ENCODE measurements at regions not wholly inside any gene's neighbourhood (a gene's known extent, or its start where the extent isn't known, plus 50 kb on each side); places are given as distances from the start of the nearest gene placed in this dataset.

DNA sequence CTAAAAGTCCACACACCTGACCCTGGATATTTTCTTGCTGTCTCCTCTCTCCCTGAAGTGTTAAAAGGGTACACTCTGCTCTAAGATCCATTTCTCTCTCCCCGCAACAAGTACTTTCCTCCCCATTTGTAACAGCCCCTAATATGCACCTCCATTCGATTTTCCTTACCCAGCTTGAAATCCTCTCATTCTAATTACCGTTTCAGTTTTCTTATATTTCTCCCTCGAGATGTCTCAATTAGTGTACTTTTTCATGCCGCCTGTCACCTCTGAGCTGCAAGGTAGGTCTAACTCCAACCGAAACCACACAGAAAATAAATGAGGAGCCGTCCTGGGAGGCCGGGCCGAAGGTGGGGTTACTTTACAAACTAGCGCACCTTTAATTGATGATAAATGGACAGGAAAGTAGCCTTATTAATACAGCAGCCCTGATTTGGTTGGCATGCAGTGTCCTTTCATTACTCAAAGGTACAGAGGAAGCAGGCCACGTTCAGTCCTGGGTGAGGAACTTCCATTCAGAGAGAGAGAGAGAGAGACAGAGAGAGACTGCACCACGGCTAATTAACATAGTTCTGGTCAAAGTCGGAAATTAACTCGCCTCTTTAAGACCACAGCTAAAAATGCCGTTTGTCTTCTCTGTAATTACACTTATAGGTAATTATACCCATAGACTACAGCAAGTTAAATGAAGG, 319.9 kb downstream of the ARRDC4 start:
- TF ChIP-seq, protein P1, sequence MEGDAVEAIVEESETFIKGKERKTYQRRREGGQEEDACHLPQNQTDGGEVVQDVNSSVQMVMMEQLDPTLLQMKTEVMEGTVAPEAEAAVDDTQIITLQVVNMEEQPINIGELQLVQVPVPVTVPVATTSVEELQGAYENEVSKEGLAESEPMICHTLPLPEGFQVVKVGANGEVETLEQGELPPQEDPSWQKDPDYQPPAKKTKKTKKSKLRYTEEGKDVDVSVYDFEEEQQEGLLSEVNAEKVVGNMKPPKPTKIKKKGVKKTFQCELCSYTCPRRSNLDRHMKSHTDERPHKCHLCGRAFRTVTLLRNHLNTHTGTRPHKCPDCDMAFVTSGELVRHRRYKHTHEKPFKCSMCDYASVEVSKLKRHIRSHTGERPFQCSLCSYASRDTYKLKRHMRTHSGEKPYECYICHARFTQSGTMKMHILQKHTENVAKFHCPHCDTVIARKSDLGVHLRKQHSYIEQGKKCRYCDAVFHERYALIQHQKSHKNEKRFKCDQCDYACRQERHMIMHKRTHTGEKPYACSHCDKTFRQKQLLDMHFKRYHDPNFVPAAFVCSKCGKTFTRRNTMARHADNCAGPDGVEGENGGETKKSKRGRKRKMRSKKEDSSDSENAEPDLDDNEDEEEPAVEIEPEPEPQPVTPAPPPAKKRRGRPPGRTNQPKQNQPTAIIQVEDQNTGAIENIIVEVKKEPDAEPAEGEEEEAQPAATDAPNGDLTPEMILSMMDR (IDR thresholded peaks at IDR 0.05): no peak
- TF ChIP-seq POLR2AphosphoS5 (IDR thresholded peaks at IDR 0.05): no peak
- no peak for TF ChIP-seq EP300 (IDR thresholded peaks at IDR 0.05)

All from suprapubic skin (tissue), 4 donors.